Fibroblast of lung (primary cell): ENCODE measurements at regions not wholly inside any gene's neighbourhood (a gene's known extent, or its start where the extent isn't known, plus 50 kb on each side); places are given as distances from the start of the nearest gene placed in this dataset.

ENCODE experiments used
- DNase-seq, 2 donors: peaks; one replicate each; pipeline versions ENCODE4 v3.0.0 to v3.0.0-alpha.2; 2010; ENCODE audit warnings: low read depth in 2 of 2
- H2AFZ ChIP-seq: 2 replicates; pipeline ENCODE4 v1.5.1; 2012; ENCODE audit warnings: low read length, control low read depth, inconsistent platforms
- H3K27ac ChIP-seq: 2 replicates; pipeline ENCODE4 v1.5.1; 2011; ENCODE audit warnings: low read length, control low read depth; ENCODE audit not compliant: insufficient read depth
- H3K27me3 ChIP-seq: 2 replicates; pipeline ENCODE4 v1.5.1; 2011; ENCODE audit warnings: mild to moderate bottlenecking, low read length; ENCODE audit not compliant: control insufficient read depth, insufficient read depth
- H3K36me3 ChIP-seq: 2 replicates; pipeline ENCODE4 v1.5.1; 2011; ENCODE audit warnings: low read length; ENCODE audit not compliant: control insufficient read depth, insufficient read depth
- H3K4me1 ChIP-seq: 2 replicates; pipeline ENCODE4 v1.5.1; 2011; ENCODE audit warnings: low read length; ENCODE audit not compliant: control insufficient read depth, insufficient read depth; ENCODE audit errors: extremely low read depth
- H3K4me2 ChIP-seq: 2 replicates; pipeline ENCODE4 v1.5.1; 2011; ENCODE audit warnings: low read length, control low read depth; ENCODE audit not compliant: insufficient read depth; ENCODE audit errors: extremely low read depth
- H3K4me3 ChIP-seq, 4 experiments: fragments of 200-600 bp in 1 of 4; sonication (generic) in 1 of 4; replicated peaks in 1 of 4; 2 replicates each; pipeline ENCODE4 v1.5.1; 2011 to 2016; ENCODE audit warnings: low read length in 4 of 4, low read depth in 3 of 4, mild to moderate bottlenecking in 3 of 4, control low read depth in 2 of 4, inconsistent platforms in 1 of 4, mixed read lengths in 1 of 4; ENCODE audit not compliant: insufficient read depth in 1 of 4; ENCODE audit errors: control extremely low read depth in 1 of 4
- H3K79me2 ChIP-seq: 2 replicates; pipeline ENCODE4 v1.5.1; 2012; ENCODE audit warnings: mild to moderate bottlenecking, low read length, inconsistent platforms; ENCODE audit not compliant: control insufficient read depth, insufficient read depth
- H3K9ac ChIP-seq: 2 replicates; pipeline ENCODE4 v1.5.1; 2011; ENCODE audit warnings: mild to moderate bottlenecking, low read length, control low read depth; ENCODE audit not compliant: insufficient read depth
- H3K9me3 ChIP-seq: 2 replicates; pipeline ENCODE4 v1.5.1; 2012; ENCODE audit warnings: low read depth, low read length; ENCODE audit not compliant: control insufficient read depth, insufficient read depth
- H4K20me1 ChIP-seq: 2 replicates; pipeline ENCODE4 v1.5.1; 2011; ENCODE audit warnings: low read length; ENCODE audit not compliant: control insufficient read depth, insufficient read depth; ENCODE audit errors: extremely low read depth
- CTCF ChIP-seq, 2 donors: IDR thresholded peaks in 1 of 2; conservative IDR thresholded peaks in 1 of 2; 1 replicate in 1 of 2; 2 replicates in 1 of 2; pipeline ENCODE4 v1.5.1; 2011 to 2012; ENCODE audit warnings: low read length in 2 of 2, control low read depth in 1 of 2, inconsistent platforms in 1 of 2, low read depth in 1 of 2, mild to moderate bottlenecking in 1 of 2
- EZH2 ChIP-seq: IDR thresholded peaks from 2 replicates; pipeline ENCODE4 v1.5.1; 2012; ENCODE audit warnings: low read length, control low read depth, mild to moderate bottlenecking; ENCODE audit errors: missing control alignments

DNA sequence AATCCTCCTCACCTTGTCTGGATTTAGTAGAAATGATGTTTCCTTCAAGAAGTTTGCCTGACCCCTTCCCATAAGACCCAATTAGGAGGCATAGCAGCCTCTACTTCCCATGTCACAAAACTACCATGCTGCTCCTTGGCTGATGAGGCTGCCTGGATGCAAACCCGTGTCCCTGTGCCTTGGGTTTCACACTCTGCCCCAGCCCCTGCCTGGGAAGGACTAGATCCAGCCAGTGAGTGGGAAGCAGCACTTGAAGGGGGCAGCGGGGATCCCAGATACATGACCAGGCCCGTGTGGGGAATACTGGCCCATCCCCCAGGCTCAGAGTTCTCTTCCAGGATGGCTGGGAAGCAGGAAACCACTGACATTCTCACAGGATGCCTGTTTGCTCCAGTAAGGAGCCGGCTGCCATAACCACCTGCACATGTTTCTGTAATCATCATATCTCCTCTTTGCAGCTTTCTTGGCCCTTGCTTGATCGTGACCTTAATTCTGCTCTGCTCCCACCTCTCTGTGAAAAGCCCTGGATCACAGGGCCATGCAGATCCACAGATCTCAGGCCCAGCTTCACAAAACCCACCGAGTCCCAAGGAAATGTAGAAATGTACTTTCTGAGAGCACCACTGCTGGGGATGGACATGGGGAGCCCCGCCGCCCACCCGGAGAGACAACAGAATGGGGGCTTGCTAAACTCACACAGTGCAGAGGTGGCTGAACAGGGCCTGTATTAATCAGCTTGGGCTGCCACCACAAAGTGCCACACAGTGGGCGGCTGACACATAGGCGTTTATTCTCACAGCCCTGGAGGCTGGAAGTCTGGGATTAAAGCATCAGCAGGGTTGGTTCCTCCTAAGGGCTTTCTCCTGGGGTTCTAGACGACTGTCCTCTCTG lies 287.8 kb upstream of the IGFBP3 start:
- no peak overlapping the region for H3K4me3 ChIP-seq
- no peak overlapping the region for H3K4me2 ChIP-seq
- H3K79me2 ChIP-seq: no peaks in the 10 kb centered on the region
- no peaks in the 10 kb centered on the region for H4K20me1 ChIP-seq
- no peaks in the 10 kb centered on the region for H3K36me3 ChIP-seq
- no peaks in the 10 kb centered on the region for H3K9me3 ChIP-seq
- H2AFZ ChIP-seq: no peak overlapping the region
- no peak overlapping the region for H3K9ac ChIP-seq
- no peak overlapping the region for H3K27ac ChIP-seq
- no peaks in the 10 kb centered on the region for H3K27me3 ChIP-seq
- H3K4me1 ChIP-seq: no peaks in the 10 kb centered on the region
- no peak for DNase-seq
- TF ChIP-seq CTCF (conservative IDR thresholded peaks at IDR 0.05 in 1 of 2, IDR thresholded peaks at IDR 0.05 in 1 of 2; ENCODE audit: low read depth in 1 of 2, low read length in 2 of 2): no peak
- no peak for TF ChIP-seq EZH2

- no peaks in the 10 kb centered on the region for H3K4me1 ChIP-seq
- H3K9me3 ChIP-seq: no peaks in the 10 kb centered on the region
- H3K27me3 ChIP-seq: no peaks in the 10 kb centered on the region
- H2AFZ ChIP-seq: no peak overlapping the region
- DNase-seq: no peak
- H3K9ac ChIP-seq: no peak overlapping the region
- no peaks in the 10 kb centered on the region for H3K36me3 ChIP-seq
- TF ChIP-seq CTCF (conservative IDR thresholded peaks at IDR 0.05 in 1 of 2, IDR thresholded peaks at IDR 0.05 in 1 of 2; ENCODE audit: low read depth in 1 of 2, low read length in 2 of 2) (no peak), EZH2 (no peak)
- no peaks in the 10 kb centered on the region for H3K79me2 ChIP-seq
- H3K4me3 ChIP-seq: no peak overlapping the region
- no peak overlapping the region for H3K27ac ChIP-seq
- no peaks in the 10 kb centered on the region for H4K20me1 ChIP-seq
- H3K4me2 ChIP-seq: no peak overlapping the region
These were observed 287.0 kb upstream of the IGFBP3 start for GRCh38 chr7:46207931-46208634.

DNA sequence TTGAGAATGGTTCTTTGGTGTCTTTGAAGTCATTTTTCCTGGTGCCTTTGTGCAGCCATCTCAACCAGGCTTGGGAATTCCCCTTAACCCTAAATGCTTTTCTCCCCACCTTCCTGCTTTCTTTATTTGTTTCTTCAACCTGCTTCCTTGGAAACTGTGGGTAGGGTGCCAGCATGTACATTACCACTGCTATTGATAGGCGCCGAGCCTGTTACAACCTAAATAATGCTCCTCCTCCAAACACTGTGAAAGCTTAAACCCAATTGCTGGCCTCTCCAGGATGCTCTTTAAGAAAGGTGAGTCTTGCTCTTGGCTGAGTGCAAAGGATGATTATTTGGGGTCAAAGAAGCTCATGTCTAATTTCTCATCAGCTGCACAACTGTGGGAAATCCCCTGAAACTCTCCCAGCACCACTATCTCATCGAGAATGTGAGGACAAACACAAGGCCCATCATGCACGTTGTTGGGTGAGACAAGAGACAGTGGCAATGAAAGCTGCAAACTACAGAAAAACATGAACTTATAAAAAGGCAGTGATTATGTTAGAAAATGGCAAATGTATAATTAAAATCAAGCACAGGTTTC lies 285.5 kb upstream of the IGFBP3 start:
- H4K20me1 ChIP-seq: no peaks in the 10 kb centered on the region
- H3K27me3 ChIP-seq: no peaks in the 10 kb centered on the region
- no peak for TF ChIP-seq EZH2
- no peak for TF ChIP-seq CTCF (conservative IDR thresholded peaks at IDR 0.05 in 1 of 2, IDR thresholded peaks at IDR 0.05 in 1 of 2; ENCODE audit: low read depth in 1 of 2, low read length in 2 of 2)
- no peak overlapping the region for H3K4me2 ChIP-seq
- H3K27ac ChIP-seq: no peak overlapping the region
- no peaks in the 10 kb centered on the region for H3K36me3 ChIP-seq
- no peaks in the 10 kb centered on the region for H3K4me1 ChIP-seq
- H3K9me3 ChIP-seq: no peaks in the 10 kb centered on the region
- no peaks in the 10 kb centered on the region for H3K79me2 ChIP-seq
- DNase-seq: no peak
- no peak overlapping the region for H3K9ac ChIP-seq
- no peak overlapping the region for H2AFZ ChIP-seq
- H3K4me3 ChIP-seq: no peak overlapping the region
